ENCODE measurements at regions not wholly inside any gene's neighbourhood (a gene's known extent, or its start where the extent isn't known, plus 50 kb on each side); places are given as distances from the start of the nearest gene placed in this dataset.

- no peak overlapping the region for H3K4me2 ChIP-seq
- H3K27ac ChIP-seq, result no peak overlapping the region
- no peak overlapping the region for H2AFZ ChIP-seq
- no peak overlapping the region for H3K4me3 ChIP-seq
- POLR2A ChIA-PET (ENCODE audit: unreplicated experiment), result no interaction called here
- H3K9me3 ChIP-seq (ENCODE audit: insufficient read depth, low read depth), result no peaks in the 10 kb centered on the region
- H3F3A ChIP-seq (ENCODE audit: insufficient read depth, low read depth), result peaks cover 17% of the 10 kb centered on the region
- CTCF ChIA-PET, result no interaction called here
- peaks cover 21% of the 10 kb centered on the region for H3K4me1 ChIP-seq (replicated peaks; ENCODE audit: insufficient read depth)
- H3K27me3 ChIP-seq (ENCODE audit: insufficient read depth, low read depth), result no peaks in the 10 kb centered on the region
- no TSS peak for BruUV-seq (replicated peaks)
- TF ChIP-seq CTCF (conservative IDR thresholded peaks at IDR 0.05), result no peak
- TF ChIP-seq EZH2 (IDR thresholded peaks at IDR 0.05; ENCODE audit: low read depth), result no peak
- no peaks in the 10 kb centered on the region for H3K79me2 ChIP-seq (ENCODE audit: low read depth)
- intact Hi-C loops (cut with micrococcal nuclease; ENCODE audit: unreplicated experiment), result no loop called here
- DNase-seq, result no peak
- no peaks in the 10 kb centered on the region for H3K9me2 ChIP-seq (ENCODE audit: insufficient read depth)
- no peaks in the 10 kb centered on the region for H4K20me1 ChIP-seq (ENCODE audit: insufficient read depth)
- no peaks in the 10 kb centered on the region for H3K36me3 ChIP-seq (ENCODE audit: low read depth)
Measured at GRCh38 chr6:90365565-90366219, 69.0 kb upstream of the BACH2 start.

- Histone ChIP-seq H3K27me3 (ENCODE audit: insufficient read depth, low read depth) (no peaks in the 10 kb centered on the region), H3K4me2 (no peak overlapping the region), H3K9me3 (ENCODE audit: insufficient read depth, low read depth) (no peaks in the 10 kb centered on the region), H3K9me2 (ENCODE audit: insufficient read depth) (no peaks in the 10 kb centered on the region), H3K36me3 (ENCODE audit: low read depth) (no peaks in the 10 kb centered on the region), H3K4me1 (replicated peaks; ENCODE audit: insufficient read depth) (peaks cover 20% of the 10 kb centered on the region), H3F3A (ENCODE audit: insufficient read depth, low read depth) (peaks cover 16% of the 10 kb centered on the region), H3K27ac (no peak overlapping the region), H2AFZ (no peak overlapping the region), H3K79me2 (ENCODE audit: low read depth) (no peaks in the 10 kb centered on the region), H4K20me1 (ENCODE audit: insufficient read depth) (no peaks in the 10 kb centered on the region), H3K4me3 (no peak overlapping the region)
- CTCF ChIA-PET, result no interaction called here
- BruUV-seq (replicated peaks), result no TSS peak
- no peak for DNase-seq
- intact Hi-C loops (cut with micrococcal nuclease; ENCODE audit: unreplicated experiment), result no loop called here
- TF ChIP-seq EZH2 (IDR thresholded peaks at IDR 0.05; ENCODE audit: low read depth) (no peak), CTCF (conservative IDR thresholded peaks at IDR 0.05) (no peak)
- POLR2A ChIA-PET (ENCODE audit: unreplicated experiment), result no interaction called here
Measured at GRCh38 chr6:90365002-90365401, 68.4 kb upstream of the BACH2 start.

- TF ChIP-seq EZH2 (IDR thresholded peaks at IDR 0.05; ENCODE audit: low read depth) (no peak), CTCF (conservative IDR thresholded peaks at IDR 0.05) (no peak)
- intact Hi-C loops (cut with micrococcal nuclease; ENCODE audit: unreplicated experiment), result no loop called here
- no peaks in the 10 kb centered on the region for H3K27me3 ChIP-seq (ENCODE audit: insufficient read depth, low read depth)
- DNase-seq, result no peak
- H3K4me1 ChIP-seq (replicated peaks; ENCODE audit: insufficient read depth), result peaks cover 13% of the 10 kb centered on the region
- H3K9me3 ChIP-seq (ENCODE audit: insufficient read depth, low read depth), result no peaks in the 10 kb centered on the region
- no peaks in the 10 kb centered on the region for H3K36me3 ChIP-seq (ENCODE audit: low read depth)
- POLR2A ChIA-PET (ENCODE audit: unreplicated experiment), result no interaction called here
- H3K27ac ChIP-seq, result no peak overlapping the region
- no peak overlapping the region for H3K4me3 ChIP-seq
- H3F3A ChIP-seq (ENCODE audit: insufficient read depth, low read depth), result peaks cover 9% of the 10 kb centered on the region
- H4K20me1 ChIP-seq (ENCODE audit: insufficient read depth), result no peaks in the 10 kb centered on the region
- no peak overlapping the region for H3K4me2 ChIP-seq
- H3K9me2 ChIP-seq (ENCODE audit: insufficient read depth), result no peaks in the 10 kb centered on the region
- no peak overlapping the region for H2AFZ ChIP-seq
- CTCF ChIA-PET, result no interaction called here
- no TSS peak for BruUV-seq (replicated peaks)
- H3K79me2 ChIP-seq (ENCODE audit: low read depth), result no peaks in the 10 kb centered on the region
Measured at GRCh38 chr6:90364286-90364685, 67.6 kb upstream of the BACH2 start.

Measured in PC-9 (cell line).